Stimulated activated naive CD4-positive, alpha-beta T cell (primary cell): ENCODE measurements at regions not wholly inside any gene's neighbourhood (a gene's known extent, or its start where the extent isn't known, plus 50 kb on each side); places are given as distances from the start of the nearest gene placed in this dataset.

Experiments
- DNase-seq, 6 experiments: peaks; one replicate each; lab custom pipeline; 2025; lab: John Stamatoyannopoulos, UW

DNA sequence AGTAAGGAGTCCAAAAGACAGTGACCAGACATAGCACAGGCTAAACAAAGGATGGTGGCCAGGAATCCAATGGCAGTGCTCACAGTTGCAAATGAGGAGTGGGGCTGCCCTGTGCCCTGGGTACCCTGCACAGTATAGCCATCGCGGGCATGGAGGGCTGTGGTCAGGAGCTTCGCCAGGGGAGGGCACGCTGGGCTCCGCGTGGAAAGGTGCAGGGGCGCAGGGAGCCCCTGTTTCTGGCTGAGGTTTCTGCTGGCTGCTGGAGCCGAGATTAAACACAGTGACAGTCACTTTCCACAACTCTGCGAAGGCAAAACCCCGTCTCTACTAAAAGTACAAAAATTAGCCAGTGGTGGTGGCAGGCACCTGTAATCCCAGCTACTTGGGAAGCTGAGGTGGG lies 194.7 kb downstream of the GALR1 start:
- no peak for DNase-seq

DNA sequence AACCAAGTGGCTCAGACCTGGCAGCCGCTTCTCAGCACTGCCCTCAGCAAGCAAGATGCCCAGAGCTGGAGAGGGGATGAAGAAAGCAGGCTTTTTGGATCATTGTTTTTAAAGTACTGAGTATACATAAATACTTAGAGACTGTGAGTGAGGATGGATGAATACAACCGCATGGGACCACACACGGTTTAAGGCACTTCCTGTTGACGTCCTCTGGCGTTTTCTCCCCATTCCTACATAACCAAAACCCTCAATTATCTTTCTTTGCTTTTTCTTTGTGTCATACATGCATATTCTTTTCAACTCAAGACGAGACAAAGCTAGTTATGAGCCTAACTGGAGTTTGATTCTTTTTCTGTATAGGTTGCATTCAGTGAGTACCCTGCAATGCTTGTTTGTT lies 198.4 kb downstream of the GALR1 start:
- no peak for DNase-seq

DNA sequence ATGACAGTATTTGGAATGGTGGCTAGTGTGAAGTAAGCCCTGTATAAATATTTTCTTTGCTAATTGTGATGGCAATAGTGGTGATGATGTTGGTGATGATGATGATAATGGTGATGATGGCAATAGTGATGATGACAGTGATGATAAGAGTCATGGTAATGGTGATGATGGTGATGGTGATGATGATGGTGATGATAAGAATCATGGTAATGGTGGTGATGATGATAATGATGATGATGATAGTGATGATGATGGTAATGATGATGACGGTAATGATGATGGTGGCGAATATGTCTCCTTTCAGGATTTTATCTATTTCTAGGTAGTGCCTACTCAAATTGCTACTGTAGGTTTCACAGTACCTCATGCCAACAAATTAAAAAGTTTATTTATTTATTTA lies 205.4 kb downstream of the GALR1 start:
- no peak for DNase-seq

DNA sequence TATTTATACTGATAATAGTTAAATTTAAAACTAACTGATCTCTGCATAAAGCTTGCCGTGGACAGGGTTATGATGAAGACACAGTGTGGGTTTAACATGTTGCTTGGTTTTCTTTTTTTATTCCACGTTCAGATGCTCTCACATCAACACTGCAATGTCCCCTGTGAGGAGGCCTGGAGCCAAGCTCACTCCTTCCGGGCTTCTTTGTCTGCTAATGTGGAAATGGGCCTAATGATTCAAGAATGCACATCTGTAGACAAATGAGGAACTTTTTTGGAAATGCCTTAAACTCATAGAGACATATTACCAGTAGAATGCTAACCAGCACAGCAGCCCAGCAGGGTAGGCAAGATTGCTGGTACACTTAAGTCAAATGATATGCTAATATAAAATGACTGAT lies 208.0 kb downstream of the GALR1 start:
- DNase-seq: no peak

DNA sequence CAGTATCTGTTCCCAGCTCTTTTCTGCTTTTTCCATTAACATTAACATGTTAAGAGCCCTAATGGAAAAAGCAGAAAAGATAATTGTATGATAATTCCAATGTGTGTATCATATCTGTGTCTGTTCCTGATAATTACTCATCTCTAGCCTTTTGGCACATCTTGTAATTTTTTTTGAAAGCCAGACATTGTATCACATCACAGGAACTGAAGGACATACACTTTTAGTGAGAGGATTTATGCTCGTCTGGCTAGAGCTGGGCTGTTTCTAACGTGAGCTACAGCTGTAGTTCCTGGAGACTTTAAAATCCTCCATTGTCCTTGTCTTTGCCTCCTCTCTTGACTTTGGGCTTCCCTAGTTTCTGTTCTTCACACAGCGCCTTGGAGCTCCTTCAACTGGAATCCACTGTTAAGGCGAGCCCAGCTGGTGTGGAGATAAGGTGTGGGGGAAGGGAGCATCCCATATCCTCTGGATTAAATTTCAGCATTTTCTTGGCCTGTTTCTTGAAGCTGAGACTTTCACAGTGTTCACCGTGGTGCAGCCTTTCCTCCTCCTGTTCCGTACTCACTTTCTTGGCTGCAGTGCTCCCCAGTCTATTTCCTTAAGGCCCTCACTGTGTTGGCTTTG lies 211.5 kb downstream of the GALR1 start:
- DNase-seq: no peak

DNA sequence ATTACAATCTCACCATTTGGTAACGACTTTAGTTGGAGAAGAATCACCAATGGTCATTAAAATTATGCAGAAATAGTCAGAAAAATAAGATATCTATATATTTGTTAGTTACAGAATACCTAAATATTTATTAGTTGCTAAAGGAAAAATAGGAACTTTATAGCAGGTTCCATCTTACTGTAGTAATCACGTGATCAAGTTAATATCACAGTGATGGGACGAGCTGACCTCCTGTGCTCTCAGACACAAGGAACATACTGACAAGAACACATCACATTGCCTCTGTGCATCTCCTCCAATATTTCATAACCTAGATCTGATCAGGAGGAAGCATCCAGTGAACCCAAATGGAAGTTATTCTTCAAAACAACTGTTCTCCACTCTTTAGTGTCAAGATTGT lies 215.3 kb downstream of the GALR1 start:
- no peak for DNase-seq

DNA sequence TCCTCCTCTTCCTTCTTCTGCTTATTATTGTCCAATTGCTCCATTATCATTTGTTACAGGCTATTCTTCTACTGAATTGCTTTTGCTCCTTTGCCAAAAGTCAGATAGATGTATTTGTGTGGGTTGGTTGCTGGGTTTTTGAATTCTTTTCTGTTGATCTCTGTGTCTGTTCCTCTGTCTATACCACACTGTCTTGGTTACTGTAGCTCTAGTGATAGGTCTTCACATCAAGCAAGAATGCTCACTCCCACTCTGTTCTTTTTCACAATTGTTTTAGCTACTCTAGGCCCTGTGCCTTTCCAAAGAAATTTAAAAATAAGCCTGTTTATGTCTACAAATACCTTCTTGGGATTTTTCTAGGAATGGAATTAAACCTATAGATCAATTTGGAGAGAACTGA lies 217.2 kb downstream of the GALR1 start:
- no peak for DNase-seq

DNA sequence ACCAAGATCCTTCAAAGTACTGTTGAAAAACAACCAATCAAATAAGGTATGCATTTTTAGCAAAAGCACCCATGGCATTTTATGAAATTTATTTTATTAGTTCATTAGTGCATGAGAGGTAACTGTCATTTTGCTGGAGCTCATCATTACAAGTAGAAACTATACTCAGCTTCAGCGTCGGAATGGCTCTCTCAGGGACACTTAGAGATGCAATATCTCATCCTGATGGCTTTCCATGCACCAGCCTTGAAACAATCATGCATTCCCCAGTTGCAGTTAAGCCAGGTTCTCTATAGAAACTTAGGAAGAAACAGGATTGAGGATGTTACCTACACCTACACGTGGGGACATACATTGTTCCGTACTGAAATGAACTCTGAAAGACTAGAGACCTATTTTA lies 219.5 kb downstream of the GALR1 start:
- no peak for DNase-seq

DNA sequence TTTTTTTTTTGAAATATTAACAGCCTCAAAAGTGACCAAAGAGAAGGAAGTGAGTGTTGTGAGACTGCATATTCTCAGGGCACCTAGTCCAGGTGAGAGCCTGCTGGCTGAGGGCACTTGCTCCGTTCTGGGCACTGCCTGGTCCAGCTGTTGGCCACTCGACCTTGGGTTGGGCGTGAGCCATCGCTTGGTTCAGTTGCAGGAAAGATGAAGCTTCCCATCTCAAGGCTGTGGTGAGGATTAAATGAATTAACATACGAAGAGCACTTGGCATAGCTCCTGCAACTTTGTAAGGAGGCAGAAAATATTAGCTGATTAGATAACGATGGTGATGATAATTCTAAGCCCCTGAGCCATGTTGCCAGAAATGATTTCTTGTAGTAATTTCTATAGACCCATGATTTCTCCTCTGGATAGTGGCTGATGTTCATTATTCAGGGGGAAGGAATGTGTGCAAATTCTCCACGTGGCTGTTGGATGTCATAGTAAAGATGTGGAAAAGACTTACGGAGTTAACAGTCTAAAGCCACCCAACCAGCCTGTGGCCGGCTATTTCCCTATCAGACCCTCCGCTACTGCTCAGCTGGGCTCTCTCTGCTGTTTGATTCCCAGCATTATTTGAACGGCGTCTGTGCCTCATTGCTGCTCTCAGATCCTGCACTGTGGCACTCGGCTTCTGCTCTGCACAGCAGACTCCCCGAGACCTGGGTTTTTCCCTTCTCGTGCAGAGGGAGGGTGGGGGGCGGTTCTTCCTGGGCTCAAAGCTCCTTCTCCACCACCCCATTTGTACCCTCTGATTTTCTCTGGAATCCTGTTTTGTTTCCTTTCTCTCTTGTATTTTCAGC lies 221.1 kb downstream of the GALR1 start:
- DNase-seq: no peak

DNA sequence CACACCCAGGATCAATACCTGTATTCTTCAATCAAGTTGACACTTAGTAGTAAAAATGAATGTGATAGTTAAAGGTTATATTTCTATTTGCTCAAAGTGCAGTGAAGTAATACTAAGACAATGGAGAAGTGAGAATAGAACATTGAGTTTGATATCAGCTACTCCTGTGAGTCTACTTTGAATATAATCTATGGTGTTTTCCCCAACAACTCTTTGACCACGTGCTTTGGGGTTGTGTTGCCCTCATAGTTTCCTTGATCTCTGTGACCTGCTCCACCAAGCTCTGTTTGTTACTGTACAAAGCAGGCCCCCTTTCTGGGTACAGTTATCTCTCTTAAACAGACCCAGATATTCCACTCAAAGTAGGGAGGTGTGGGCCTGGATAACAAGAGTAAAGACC lies 222.9 kb downstream of the GALR1 start:
- DNase-seq: no peak

DNA sequence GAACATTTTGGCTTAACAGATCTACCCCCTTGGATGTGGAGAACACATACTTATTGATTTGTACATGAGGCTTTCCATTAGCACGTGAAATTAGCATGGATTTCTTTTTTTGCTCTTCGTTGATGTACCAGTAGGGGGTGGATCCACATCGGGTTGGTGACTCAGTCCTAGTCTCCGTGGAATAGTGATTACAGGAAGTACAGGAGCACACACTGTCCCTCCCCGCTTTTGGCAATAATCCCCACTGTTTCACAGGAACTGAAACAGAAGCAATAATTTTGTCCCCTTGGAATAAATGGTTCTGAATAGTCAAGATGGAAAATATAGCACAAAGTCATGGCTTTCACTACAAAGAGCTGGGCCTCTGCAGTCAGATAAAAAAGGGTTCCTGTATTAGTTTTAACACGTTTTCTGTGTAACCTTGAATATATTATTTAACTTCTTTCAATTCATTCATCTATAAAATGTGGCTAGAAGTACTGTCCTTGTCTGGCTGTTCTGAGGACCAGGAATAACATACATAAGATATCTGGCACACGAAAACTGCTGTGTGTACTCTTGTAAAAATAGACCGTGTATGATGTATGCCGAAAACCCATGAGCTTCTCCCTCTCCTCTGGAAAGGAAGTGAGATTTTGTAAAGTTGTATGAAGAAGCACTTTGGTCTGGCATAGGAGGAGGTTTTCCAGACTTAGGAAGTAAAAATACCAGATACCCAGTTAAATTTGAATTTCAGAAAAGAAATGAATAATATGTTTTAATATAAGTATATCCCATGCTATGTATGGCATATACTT lies 229.2 kb downstream of the GALR1 start:
- DNase-seq: no peak

DNA sequence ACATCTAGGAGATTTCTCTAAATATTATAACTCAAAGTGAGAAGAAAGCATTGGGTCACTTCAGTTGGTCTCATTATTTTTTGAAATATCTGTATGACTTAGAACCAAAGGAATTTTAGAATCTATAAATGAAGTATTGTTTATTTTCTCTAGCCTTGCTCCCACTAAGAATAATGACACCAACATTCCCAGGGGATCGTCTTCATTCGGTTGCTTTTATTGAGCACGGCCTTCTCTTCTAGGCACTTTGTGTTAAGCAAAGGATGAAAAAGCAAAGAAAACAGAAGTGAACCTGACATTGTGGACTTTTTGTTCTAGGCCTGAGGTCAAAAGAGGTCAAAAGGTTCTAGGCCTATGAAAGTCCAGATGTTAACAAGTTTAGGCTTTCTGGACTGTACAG lies 231.9 kb downstream of the GALR1 start:
- DNase-seq: no peak

DNA sequence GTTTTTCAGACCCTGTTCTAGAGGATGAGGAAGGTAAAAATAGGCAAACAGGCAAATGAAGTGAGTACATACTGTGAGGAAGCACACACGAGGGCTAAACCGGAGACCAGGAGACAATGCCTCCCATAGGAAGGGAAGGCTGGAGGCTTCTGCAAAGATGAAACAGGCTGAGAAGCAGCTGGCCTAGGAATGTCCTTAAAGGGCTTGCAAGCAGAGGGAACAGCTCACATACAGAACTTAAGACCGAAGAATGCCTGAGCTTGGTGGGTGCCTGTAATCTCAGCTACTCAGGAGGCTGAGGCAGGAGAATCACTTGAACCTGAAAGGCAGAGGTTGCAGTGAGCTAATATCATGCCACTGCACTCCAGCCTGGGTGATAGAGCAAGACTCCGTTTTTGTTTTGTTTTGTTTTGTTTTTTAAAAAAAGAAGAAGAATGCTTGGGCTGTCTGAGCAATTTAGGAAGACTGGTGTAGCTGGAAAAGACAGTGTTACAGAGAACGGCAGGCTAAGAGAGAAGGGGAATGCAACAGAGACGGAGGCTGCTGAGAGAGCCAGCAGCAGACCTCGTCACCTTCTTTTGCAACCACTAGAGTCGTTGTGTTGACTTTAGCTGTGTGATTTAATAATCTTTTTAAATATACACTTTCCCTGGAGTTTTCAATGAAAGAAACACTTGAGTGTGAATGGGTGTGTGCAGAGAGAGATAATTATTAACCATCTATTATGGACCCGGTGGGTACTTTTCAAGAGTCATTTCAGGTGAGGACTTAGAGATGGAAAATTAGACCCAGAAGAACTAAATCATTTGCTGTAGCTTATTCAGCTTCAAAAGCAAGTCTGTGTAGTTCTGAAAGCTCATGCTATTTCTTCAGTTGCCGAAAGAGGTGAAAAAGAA lies 232.8 kb downstream of the GALR1 start:
- DNase-seq: no peak

DNA sequence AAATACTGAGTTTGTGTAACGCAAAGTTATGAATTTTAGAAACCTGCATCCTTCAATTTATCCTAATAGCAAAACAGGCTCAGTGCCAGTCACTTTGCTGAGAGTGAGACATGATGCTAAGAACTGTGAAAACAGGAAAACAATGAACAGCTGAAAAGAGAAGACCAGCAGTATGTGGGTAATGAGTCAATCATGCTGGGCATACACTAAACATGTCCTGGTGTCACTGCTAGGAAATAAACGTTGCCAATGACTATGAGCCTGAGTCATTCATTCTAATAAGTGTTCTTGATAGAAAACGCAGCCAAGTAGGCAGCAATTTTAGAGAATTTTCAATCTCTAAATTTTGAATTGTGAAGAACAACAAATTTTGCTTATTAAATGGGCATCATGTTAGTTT lies 237.3 kb downstream of the GALR1 start:
- no peak for DNase-seq

DNA sequence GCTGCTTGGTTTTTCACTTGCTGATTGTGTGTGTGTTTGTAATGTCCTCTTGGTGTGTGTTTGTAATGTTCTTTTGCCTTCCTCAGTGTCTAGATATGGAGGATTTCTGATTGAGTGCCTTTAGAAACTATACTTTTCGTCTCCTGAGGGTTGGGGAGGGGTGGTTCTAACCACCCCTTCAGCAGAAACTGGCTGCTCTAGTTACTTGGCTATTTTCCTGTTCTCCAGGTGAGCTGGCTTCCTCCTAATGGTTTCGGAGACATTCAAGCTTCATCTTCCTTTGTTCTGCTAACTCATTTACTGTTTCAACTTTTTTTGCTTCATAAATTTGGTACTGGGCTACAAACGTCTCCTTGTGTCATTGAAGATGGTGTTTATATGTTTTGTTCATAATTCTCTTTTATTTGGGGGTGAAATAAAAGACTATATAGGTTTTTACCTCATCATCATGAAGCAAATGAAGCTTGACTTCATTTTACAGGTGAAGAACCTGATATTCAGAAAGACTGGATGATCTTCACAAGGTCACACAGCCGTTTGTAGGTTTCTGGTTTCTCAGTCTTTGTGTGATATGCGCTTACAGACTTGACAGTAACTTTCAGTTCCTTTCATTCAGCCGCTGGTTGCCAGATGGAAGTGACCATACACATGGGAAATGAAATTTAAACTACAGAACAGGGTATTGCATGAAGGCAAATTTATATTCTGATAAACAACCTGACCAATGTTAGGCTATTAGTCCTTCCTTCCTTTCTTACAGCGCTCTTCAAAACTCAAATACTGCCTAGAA lies 238.5 kb downstream of the GALR1 start:
- no peak for DNase-seq

DNA sequence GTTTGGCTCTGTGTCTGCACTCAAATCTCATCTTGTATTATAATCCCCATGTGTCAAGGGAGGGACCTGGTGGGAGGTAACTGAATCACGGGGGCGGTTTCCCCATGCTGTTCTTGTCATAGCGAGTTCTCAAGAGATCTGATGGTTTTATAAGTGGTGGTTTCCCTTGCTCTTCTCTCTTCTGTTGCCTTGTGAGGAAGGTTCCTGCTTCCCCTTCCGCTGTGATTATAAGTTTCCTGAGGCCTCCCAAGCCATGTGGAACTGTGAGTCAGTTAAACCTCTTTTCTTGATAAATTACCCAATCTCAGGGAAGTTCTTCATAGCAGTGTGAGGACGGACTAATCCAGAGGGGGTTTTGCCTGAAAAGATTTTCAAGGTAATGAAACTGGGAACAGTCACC lies 245.4 kb downstream of the GALR1 start:
- DNase-seq: no peak

DNA sequence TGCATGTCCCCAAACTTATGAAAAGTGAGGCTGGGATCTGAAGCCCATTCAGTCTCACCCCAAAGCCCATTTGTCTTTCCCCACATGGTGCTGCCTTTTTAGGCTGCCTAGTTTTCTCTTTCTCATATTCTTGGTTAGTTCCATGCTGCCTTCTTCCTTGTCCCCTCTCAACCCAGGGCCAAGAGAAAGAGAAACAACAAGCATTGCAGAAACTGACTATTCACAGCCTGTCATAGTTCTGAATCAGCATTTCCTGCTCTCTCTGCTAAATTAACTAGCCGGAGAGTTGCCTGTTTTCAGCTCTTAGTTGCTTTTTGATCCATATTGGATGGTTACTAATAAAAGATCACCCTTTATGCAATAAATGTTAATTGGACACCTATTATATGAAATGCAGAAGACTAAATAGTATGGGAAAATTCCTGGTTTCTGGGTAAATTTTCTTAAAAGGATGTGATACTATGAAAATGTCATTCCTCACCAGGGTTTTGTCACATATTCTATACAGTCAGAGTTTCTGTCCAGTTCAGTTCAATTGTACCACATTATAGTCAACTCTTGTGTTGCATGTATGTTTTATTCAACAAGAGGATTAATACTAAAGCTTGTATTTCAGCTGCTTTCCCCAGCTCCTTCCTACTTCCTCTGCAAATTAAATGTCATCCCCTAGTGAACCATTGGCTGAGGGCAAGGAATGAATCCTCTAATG lies 246.5 kb downstream of the GALR1 start:
- no peak for DNase-seq

DNA sequence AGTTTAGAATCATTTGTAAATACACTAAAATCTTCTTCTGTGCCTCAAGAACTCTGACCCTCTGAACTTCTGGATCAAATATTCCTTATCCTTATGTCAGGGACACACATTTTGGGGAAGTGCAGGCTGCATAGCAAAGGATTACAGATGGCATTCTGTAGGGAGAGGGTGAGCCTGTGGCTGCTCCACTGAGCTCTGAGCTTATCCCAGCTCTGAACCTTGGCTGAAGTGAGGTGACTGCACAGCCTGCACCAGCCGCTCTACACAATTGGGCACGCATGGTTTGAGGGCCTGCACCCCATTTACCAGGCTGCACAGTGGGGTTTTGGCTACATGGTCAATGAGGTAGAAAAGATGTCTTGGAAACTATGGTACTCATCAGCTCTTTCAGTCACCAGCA lies 251.6 kb downstream of the GALR1 start:
- no peak for DNase-seq

DNA sequence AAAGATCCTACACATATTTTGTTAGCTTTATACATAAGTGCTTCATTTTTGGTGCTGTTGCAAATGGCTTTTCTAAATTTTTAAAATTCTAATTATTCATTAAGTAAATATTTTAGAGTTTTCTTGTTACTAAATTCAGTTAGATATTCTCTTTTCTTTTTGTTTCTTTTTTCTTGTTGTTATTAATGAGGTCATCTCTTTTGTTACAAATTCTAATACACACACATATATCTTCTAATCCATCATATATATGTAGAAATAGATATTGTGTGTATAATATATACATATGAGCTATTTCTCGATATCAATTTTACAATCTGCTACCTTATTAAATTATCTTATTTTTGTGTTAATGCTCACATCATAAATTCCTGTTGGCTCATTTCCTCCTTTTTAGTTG lies 255.9 kb downstream of the GALR1 start:
- DNase-seq: no peak

DNA sequence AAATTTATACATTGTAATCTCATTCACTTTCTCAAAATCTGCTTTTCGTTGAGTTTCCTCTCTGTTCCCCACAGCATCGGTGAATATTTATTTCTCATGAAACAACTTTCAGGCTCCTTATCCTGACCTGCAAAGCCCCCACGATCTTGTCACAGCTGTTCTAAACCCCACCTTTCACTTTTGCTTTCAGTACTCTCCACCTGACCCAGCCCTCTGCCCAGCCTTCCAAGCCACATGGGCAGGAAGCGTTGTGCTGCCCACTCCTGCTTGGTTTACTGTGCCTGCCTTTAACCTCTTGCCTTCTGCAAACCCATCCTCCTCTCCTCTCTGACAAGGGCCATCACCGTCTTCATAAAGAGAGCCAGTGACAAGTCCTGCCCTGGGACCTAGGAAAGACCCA lies 262.5 kb downstream of the GALR1 start:
- DNase-seq: no peak

DNA sequence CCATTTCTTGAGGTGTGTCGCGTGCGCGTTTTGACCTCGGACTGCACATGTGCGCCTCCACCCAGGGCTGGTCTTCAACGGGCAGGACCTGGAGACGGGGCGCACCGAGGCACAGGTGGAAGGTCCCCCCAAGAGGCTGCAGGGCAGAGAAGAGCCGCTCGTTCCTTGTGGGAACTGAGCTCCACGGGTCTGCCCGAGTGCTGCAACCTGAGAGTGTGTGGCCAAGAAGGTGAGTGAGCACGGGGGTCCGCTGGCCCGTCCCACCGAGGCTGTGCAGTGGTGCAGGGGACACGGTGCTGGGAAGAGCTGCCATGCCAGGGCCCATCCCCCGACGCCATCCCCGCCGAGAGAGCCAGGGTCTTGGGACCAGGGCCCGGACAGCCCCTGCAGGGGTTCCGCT lies 268.3 kb downstream of the GALR1 start:
- no peak for DNase-seq
